ENCODE measurements at regions not wholly inside any gene's neighbourhood (a gene's known extent, or its start where the extent isn't known, plus 50 kb on each side); places are given as distances from the start of the nearest gene placed in this dataset.

DNA sequence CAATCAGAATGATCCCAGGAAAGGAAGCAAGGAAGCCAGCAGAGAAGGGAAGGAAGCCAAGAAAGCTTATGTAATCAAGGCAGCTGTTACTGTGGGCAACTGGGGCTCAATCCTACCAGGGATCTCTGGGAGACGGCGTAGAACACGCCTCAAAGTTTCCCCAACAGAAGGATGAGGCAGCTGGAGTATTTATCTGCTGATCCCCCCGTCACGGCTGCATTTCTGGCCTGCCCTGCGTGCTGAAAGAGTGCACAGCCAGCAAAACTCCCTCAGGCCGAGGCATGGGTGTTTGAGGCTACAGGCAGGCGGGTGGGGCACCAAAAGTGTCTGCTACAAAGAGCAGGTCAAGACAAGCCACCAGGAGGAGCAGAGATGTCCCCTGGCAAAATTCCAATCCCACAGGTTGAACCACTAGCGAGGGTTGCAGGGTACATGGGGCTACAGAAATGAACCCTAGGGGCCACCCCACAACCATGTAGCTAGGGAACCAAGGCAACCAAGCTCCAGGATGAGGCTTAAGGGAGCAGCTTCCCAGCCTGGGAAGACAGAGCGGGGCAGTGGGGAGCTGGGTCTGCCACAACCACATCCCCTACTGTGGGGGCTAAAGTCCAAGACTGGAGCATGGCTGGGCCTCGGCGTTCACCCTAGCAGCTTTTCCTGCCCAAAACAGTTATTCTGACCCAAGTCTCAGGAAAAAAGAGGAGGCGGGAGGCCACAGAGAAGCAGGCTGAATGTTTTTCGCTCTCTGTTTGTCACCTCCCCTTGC lies 113.4 kb downstream of the BCOR start:
- Histone ChIP-seq H3K27ac (ENCODE audit: low read depth, low read length) (no peak overlapping the region), H2BK120ac (ENCODE audit: low read depth, low read length) (no peak overlapping the region), H3K79me1 (ENCODE audit: low read length) (no peaks in the 10 kb centered on the region), H3K9ac (ENCODE audit: low read length) (no peak overlapping the region), H3K79me2 (ENCODE audit: control insufficient read depth, insufficient read depth, low read length) (no peaks in the 10 kb centered on the region), H3K56ac (ENCODE audit: low read length) (no peak overlapping the region), H4K5ac (ENCODE audit: low read length) (no peak overlapping the region), H3K36me3 (ENCODE audit: control insufficient read depth, insufficient read depth, low read length) (no peaks in the 10 kb centered on the region), H2BK5ac (ENCODE audit: low read length) (no peak overlapping the region), H3K4me2 (ENCODE audit: low read length) (no peak overlapping the region), H3K4me1 (ENCODE audit: control insufficient read depth, low read depth, low read length) (no peaks in the 10 kb centered on the region), H2AK5ac (ENCODE audit: low read length) (no peak overlapping the region), H2BK15ac (replicated peaks; ENCODE audit: low read depth) (no peak overlapping the region), H3K4me3 (ENCODE audit: low read length) (no peak overlapping the region), H3K27me3 (ENCODE audit: insufficient read depth, low read length, poor library complexity) (no peaks in the 10 kb centered on the region), H4K8ac (ENCODE audit: low read depth, low read length) (no peak overlapping the region), H3K23ac (ENCODE audit: low read length) (no peak overlapping the region), H3K18ac (ENCODE audit: low read length) (no peak overlapping the region), H3K4ac (ENCODE audit: low read depth, low read length) (no peak overlapping the region)
- no peak for DNase-seq
- WGBS (ENCODE audit: extremely low coverage, insufficient coverage, low lambda C conversion rate) = no CpG with 5 or more reads among the region's 14 CpGs

DNA sequence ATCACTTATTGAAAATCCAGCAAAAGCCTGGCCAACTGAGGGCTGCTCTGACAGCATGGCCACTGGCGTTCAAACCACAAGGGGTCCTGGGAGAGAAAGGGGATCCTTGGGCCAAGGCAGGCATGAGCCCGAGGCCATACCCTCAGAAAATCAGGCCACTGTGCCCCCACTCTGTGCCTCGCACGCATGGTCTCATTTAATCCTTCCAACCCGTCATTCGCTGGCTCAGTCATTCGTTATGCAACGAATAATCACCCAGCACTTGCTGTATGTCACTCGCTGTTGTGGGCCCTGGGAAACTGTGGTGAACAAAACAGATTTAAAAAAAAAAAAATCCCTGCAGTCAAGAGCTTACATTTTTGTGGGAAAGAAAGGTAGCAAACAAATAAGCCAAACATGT lies 112.7 kb downstream of the BCOR start:
- Histone ChIP-seq H3K36me3 (ENCODE audit: control insufficient read depth, insufficient read depth, low read length) (no peaks in the 10 kb centered on the region), H3K4me3 (ENCODE audit: low read length) (no peak overlapping the region), H2AK5ac (ENCODE audit: low read length) (no peak overlapping the region), H3K79me1 (ENCODE audit: low read length) (no peaks in the 10 kb centered on the region), H4K8ac (ENCODE audit: low read depth, low read length) (no peak overlapping the region), H3K4me1 (ENCODE audit: control insufficient read depth, low read depth, low read length) (no peaks in the 10 kb centered on the region), H2BK15ac (replicated peaks; ENCODE audit: low read depth) (no peak overlapping the region), H3K4ac (ENCODE audit: low read depth, low read length) (no peak overlapping the region), H2BK120ac (ENCODE audit: low read depth, low read length) (no peak overlapping the region), H3K9ac (ENCODE audit: low read length) (no peak overlapping the region), H4K5ac (ENCODE audit: low read length) (no peak overlapping the region), H3K27ac (ENCODE audit: low read depth, low read length) (no peak overlapping the region), H3K56ac (ENCODE audit: low read length) (peak overlapping the region; percentile 42), H3K27me3 (ENCODE audit: insufficient read depth, low read length, poor library complexity) (no peaks in the 10 kb centered on the region), H3K18ac (ENCODE audit: low read length) (no peak overlapping the region), H3K79me2 (ENCODE audit: control insufficient read depth, insufficient read depth, low read length) (no peaks in the 10 kb centered on the region), H3K23ac (ENCODE audit: low read length) (no peak overlapping the region), H3K4me2 (ENCODE audit: low read length) (no peak overlapping the region), H2BK5ac (ENCODE audit: low read length) (no peak overlapping the region)
- WGBS (ENCODE audit: extremely low coverage, insufficient coverage, low lambda C conversion rate) = no CpG with 5 or more reads among the region's 9 CpGs
- DNase-seq = no peak

DNA sequence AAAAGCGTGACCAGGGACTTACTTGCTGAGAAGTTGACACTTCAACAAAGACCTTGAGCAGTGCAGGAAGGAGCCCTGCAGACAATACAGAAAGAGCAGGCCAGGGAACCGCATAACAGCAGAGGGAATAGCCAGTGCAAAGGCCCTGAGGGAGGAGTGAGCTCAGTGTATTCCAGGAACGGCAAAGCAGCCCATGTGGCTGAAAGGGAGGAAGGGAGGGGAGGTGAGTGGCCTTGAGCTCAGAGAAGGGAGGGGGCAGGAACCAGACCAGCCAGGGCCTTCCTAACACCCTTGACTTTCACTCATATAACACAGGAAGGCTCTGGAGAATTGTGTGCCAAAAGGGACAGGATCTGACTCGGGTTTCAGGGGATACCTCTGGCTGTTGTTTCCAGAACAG lies 112.2 kb downstream of the BCOR start:
- H4K8ac ChIP-seq (ENCODE audit: low read depth, low read length) = no peak overlapping the region
- H2AK5ac ChIP-seq (ENCODE audit: low read length) = no peak overlapping the region
- H3K18ac ChIP-seq (ENCODE audit: low read length) = no peak overlapping the region
- no peak overlapping the region for H3K4me3 ChIP-seq (ENCODE audit: low read length)
- no peak overlapping the region for H4K5ac ChIP-seq (ENCODE audit: low read length)
- no peak overlapping the region for H3K9ac ChIP-seq (ENCODE audit: low read length)
- no peak overlapping the region for H3K27ac ChIP-seq (ENCODE audit: low read depth, low read length)
- no peaks in the 10 kb centered on the region for H3K36me3 ChIP-seq (ENCODE audit: control insufficient read depth, insufficient read depth, low read length)
- no CpG with 5 or more reads among the region's 4 CpGs for WGBS (ENCODE audit: extremely low coverage, insufficient coverage, low lambda C conversion rate)
- peak; percentile 54 for DNase-seq
- H3K56ac ChIP-seq (ENCODE audit: low read length) = no peak overlapping the region
- no peak overlapping the region for H2BK120ac ChIP-seq (ENCODE audit: low read depth, low read length)
- no peaks in the 10 kb centered on the region for H3K79me1 ChIP-seq (ENCODE audit: low read length)
- H3K79me2 ChIP-seq (ENCODE audit: control insufficient read depth, insufficient read depth, low read length) = no peaks in the 10 kb centered on the region
- H3K4me2 ChIP-seq (ENCODE audit: low read length) = no peak overlapping the region
- H3K27me3 ChIP-seq (ENCODE audit: insufficient read depth, low read length, poor library complexity) = no peaks in the 10 kb centered on the region
- no peak overlapping the region for H3K23ac ChIP-seq (ENCODE audit: low read length)
- H2BK5ac ChIP-seq (ENCODE audit: low read length) = no peak overlapping the region
- no peak overlapping the region for H3K4ac ChIP-seq (ENCODE audit: low read depth, low read length)
- H3K4me1 ChIP-seq (ENCODE audit: control insufficient read depth, low read depth, low read length) = no peaks in the 10 kb centered on the region
- no peak overlapping the region for H2BK15ac ChIP-seq (replicated peaks; ENCODE audit: low read depth)

DNA sequence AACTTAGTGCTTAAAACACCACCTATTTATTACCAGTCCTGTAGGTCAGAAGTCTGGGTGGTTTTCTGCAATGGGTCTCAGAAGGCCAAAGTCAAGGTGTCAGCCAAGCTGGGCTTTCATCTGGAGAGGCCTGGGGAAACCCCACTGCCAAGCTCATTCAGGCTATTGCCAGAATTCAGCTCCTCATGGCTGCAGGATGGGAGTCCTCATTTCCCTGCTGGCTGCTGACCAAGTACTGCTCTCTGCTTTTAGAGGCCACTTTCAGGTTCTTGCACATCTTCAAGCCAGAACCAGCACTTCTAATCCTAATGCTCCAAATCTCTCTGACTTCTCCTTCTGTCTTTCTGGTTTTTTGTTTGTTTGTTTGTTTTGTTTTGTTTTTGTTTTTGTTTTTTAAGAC lies 109.3 kb downstream of the BCOR start:
- H2BK5ac ChIP-seq (ENCODE audit: low read length) = no peak overlapping the region
- no peak overlapping the region for H2BK120ac ChIP-seq (ENCODE audit: low read depth, low read length)
- H2AK5ac ChIP-seq (ENCODE audit: low read length) = no peak overlapping the region
- no peak overlapping the region for H3K4ac ChIP-seq (ENCODE audit: low read depth, low read length)
- H3K27me3 ChIP-seq (ENCODE audit: insufficient read depth, low read length, poor library complexity) = no peaks in the 10 kb centered on the region
- H3K18ac ChIP-seq (ENCODE audit: low read length) = no peak overlapping the region
- H3K4me3 ChIP-seq (ENCODE audit: low read length) = no peak overlapping the region
- no peak overlapping the region for H3K27ac ChIP-seq (ENCODE audit: low read depth, low read length)
- no peaks in the 10 kb centered on the region for H3K79me1 ChIP-seq (ENCODE audit: low read length)
- H4K8ac ChIP-seq (ENCODE audit: low read depth, low read length) = no peak overlapping the region
- no peaks in the 10 kb centered on the region for H3K36me3 ChIP-seq (ENCODE audit: control insufficient read depth, insufficient read depth, low read length)
- H3K79me2 ChIP-seq (ENCODE audit: control insufficient read depth, insufficient read depth, low read length) = no peaks in the 10 kb centered on the region
- H3K4me2 ChIP-seq (ENCODE audit: low read length) = no peak overlapping the region
- H3K56ac ChIP-seq (ENCODE audit: low read length) = no peak overlapping the region
- DNase-seq = no peak
- H3K9ac ChIP-seq (ENCODE audit: low read length) = no peak overlapping the region
- no peak overlapping the region for H2BK15ac ChIP-seq (replicated peaks; ENCODE audit: low read depth)
- no peak overlapping the region for H3K23ac ChIP-seq (ENCODE audit: low read length)
- H4K5ac ChIP-seq (ENCODE audit: low read length) = no peak overlapping the region
- H3K4me1 ChIP-seq (ENCODE audit: control insufficient read depth, low read depth, low read length) = no peaks in the 10 kb centered on the region

DNA sequence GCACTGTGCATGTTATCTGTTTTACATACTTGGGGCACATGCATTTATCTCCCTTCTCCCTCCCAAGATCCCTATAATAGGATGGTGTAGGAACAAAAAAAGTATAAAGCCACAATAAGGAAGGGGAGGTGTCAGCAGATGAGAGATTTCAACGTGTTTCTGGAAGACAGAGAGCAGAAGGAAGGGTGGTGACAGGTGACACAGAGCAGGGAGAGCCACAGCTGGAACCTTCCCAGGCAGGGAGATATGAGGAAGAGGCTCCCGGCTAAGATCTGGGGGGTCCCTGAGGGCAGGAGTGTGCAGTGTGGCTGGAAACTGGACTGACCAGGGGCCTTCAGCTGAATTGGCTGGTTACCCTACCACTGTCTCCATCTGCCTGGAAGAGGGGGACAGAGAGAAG lies 107.4 kb downstream of the BCOR start:
- no peak overlapping the region for H3K56ac ChIP-seq (ENCODE audit: low read length)

DNA sequence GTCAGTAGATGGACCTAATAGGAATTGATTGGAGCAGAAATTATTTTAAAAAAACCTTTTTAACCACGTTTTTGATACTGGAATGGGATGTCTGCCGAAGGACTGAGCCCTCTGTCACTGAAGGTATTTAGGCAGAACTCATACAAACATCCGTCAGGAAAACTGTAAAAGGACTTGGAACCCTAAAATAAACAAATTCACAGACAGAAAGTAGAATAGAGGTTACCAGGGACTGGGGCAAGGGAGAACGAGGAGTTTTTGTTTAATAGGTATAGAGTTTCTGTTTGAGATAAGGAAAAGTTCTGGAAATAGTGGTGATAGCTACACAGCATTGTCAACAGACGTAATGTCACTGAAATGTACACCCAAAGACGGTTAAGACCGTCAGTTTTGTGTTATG lies 105.5 kb downstream of the BCOR start:
- Histone ChIP-seq H3K18ac (ENCODE audit: low read length) (no peak overlapping the region), H3K27ac (ENCODE audit: low read depth, low read length) (no peak overlapping the region), H2BK120ac (ENCODE audit: low read depth, low read length) (no peak overlapping the region), H3K79me1 (ENCODE audit: low read length) (no peaks in the 10 kb centered on the region), H2BK5ac (ENCODE audit: low read length) (no peak overlapping the region), H3K9ac (ENCODE audit: low read length) (no peak overlapping the region), H3K4me2 (ENCODE audit: low read length) (no peak overlapping the region), H3K56ac (ENCODE audit: low read length) (no peak overlapping the region), H3K36me3 (ENCODE audit: control insufficient read depth, insufficient read depth, low read length) (no peaks in the 10 kb centered on the region), H4K8ac (ENCODE audit: low read depth, low read length) (no peak overlapping the region), H3K4me3 (ENCODE audit: low read length) (no peak overlapping the region), H3K79me2 (ENCODE audit: control insufficient read depth, insufficient read depth, low read length) (no peaks in the 10 kb centered on the region), H2BK15ac (replicated peaks; ENCODE audit: low read depth) (no peak overlapping the region), H3K27me3 (ENCODE audit: insufficient read depth, low read length, poor library complexity) (no peaks in the 10 kb centered on the region), H3K23ac (ENCODE audit: low read length) (no peak overlapping the region), H3K4me1 (ENCODE audit: control insufficient read depth, low read depth, low read length) (no peaks in the 10 kb centered on the region), H4K5ac (ENCODE audit: low read length) (no peak overlapping the region), H2AK5ac (ENCODE audit: low read length) (no peak overlapping the region), H3K4ac (ENCODE audit: low read depth, low read length) (no peak overlapping the region)
- DNase-seq = no peak
- no CpG with 5 or more reads among the region's 7 CpGs for WGBS (ENCODE audit: extremely low coverage, insufficient coverage, low lambda C conversion rate)

More for the DNA sequence above, 107.4 kb downstream of the BCOR start:
- H3K18ac ChIP-seq (ENCODE audit: low read length) = no peak overlapping the region
- H2BK5ac ChIP-seq (ENCODE audit: low read length) = no peak overlapping the region
- H3K4me3 ChIP-seq (ENCODE audit: low read length) = no peak overlapping the region
- H3K4me1 ChIP-seq (ENCODE audit: control insufficient read depth, low read depth, low read length) = no peaks in the 10 kb centered on the region
- no peaks in the 10 kb centered on the region for H3K79me1 ChIP-seq (ENCODE audit: low read length)
- no peak overlapping the region for H3K4me2 ChIP-seq (ENCODE audit: low read length)
- H3K36me3 ChIP-seq (ENCODE audit: control insufficient read depth, insufficient read depth, low read length) = no peaks in the 10 kb centered on the region
- no CpG with 5 or more reads among the region's 2 CpGs for WGBS (ENCODE audit: extremely low coverage, insufficient coverage, low lambda C conversion rate)
- H3K23ac ChIP-seq (ENCODE audit: low read length) = no peak overlapping the region
- no peak overlapping the region for H4K5ac ChIP-seq (ENCODE audit: low read length)
- H3K79me2 ChIP-seq (ENCODE audit: control insufficient read depth, insufficient read depth, low read length) = no peaks in the 10 kb centered on the region
- no peak overlapping the region for H3K4ac ChIP-seq (ENCODE audit: low read depth, low read length)
- no peak overlapping the region for H3K27ac ChIP-seq (ENCODE audit: low read depth, low read length)
- H4K8ac ChIP-seq (ENCODE audit: low read depth, low read length) = no peak overlapping the region
- H2BK120ac ChIP-seq (ENCODE audit: low read depth, low read length) = no peak overlapping the region
- H3K27me3 ChIP-seq (ENCODE audit: insufficient read depth, low read length, poor library complexity) = no peaks in the 10 kb centered on the region
- no peak for DNase-seq
- no peak overlapping the region for H2BK15ac ChIP-seq (replicated peaks; ENCODE audit: low read depth)
- no peak overlapping the region for H3K9ac ChIP-seq (ENCODE audit: low read length)
- H2AK5ac ChIP-seq (ENCODE audit: low read length) = no peak overlapping the region
